DOHH2 (cell line): ENCODE measurements at regions not wholly inside any gene's neighbourhood (a gene's known extent, or its start where the extent isn't known, plus 50 kb on each side); places are given as distances from the start of the nearest gene placed in this dataset.

Experiments used
- CTCF ChIP-seq: fragments of 200-600 bp; sonication (generic); IDR thresholded peaks from one replicate; pipeline ENCODE4 v1.5.1; 2014; ENCODE audit warnings: antibody characterized with exemption, mild to moderate bottlenecking, low read depth, low read length; ENCODE audit not compliant: poor library complexity, severe bottlenecking
- EZH2phosphoT487 ChIP-seq: fragments of 200-600 bp; sonication (generic); IDR thresholded peaks from 2 replicates; pipeline ENCODE4 v1.6.1; 2017; ENCODE audit warnings: borderline replicate concordance, mild to moderate bottlenecking, antibody characterized with exemption, low read length, moderate library complexity, mixed read lengths

- TF ChIP-seq CTCF: no peak
- no peak for TF ChIP-seq EZH2phosphoT487
Measured at GRCh38 chr10:7015457-7015856, 395.4 kb downstream of the SFMBT2 start.
